ENCODE measurements at regions not wholly inside any gene's neighbourhood (a gene's known extent, or its start where the extent isn't known, plus 50 kb on each side); places are given as distances from the start of the nearest gene placed in this dataset.
A peak's percentile ranks its signal among the peaks of the same experiment; 100 is the strongest.
"Not testable (repeated sequence)": the region's sequence is repeated elsewhere in the genome, so short reads cannot be mapped to it uniquely, and the experiment has no call there.

- DNase-seq (ENCODE audit: extremely low read depth, low read depth), result no peak
- H3K4me3 ChIP-seq (replicated peaks; ENCODE audit: low read depth, low read length), result no peak overlapping the region
- no peak for TF ChIP-seq CTCF (IDR thresholded peaks at IDR 0.05; ENCODE audit: low read depth, low read length, missing control alignments)
Measured at GRCh38 chr14:103277931-103278330, 56.1 kb upstream of the EIF5 start.

DNA sequence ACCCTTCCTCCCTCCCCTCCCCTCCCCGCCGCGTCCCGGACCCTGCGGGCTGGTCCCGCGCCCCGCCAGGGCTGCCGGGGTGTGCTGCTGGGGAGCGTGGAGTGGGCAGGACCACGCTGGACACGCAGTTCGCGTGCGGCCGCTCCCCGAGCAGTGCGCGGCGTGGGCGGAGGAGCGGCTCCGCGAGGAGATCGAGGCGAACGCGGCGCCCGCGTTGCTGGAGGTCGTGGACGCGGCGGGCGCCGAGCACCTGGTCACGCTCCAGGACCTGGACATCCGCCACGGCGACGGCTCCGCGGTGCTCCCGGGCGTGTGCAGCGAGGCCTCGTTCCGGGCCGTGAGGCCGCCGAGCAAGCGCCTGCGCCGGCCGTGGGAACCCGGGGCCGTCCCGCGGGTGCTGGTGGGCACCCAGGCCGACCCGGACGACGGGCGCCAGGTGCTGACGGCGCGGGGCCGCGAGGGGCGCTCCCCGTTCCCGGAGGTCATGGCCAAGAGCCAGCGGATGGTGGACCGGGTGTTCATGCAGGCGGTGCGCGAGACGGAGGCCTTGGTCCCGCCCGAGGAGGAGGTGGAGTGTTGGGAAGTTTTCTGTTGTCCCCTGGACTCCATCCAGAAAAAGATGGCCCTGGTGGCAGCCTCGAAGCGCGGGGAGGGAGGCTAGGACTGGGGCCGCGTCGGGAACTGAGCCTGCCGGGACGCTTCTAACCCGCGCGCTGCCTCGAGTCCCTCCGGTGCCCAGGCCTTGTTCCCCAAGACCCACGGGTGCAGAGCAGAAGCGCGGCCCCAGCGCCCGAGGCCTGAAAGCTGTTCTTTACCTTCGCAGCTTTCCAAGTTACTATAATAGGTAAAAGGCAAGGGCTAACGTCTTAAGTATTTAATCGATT, 54.7 kb upstream of the EIF5 start:
- no peak overlapping the region for H3K4me3 ChIP-seq (replicated peaks; ENCODE audit: low read depth, low read length)
- DNase-seq (ENCODE audit: extremely low read depth, low read depth), result no peak
- TF ChIP-seq CTCF (IDR thresholded peaks at IDR 0.05; ENCODE audit: low read depth, low read length, missing control alignments), result no peak

DNA sequence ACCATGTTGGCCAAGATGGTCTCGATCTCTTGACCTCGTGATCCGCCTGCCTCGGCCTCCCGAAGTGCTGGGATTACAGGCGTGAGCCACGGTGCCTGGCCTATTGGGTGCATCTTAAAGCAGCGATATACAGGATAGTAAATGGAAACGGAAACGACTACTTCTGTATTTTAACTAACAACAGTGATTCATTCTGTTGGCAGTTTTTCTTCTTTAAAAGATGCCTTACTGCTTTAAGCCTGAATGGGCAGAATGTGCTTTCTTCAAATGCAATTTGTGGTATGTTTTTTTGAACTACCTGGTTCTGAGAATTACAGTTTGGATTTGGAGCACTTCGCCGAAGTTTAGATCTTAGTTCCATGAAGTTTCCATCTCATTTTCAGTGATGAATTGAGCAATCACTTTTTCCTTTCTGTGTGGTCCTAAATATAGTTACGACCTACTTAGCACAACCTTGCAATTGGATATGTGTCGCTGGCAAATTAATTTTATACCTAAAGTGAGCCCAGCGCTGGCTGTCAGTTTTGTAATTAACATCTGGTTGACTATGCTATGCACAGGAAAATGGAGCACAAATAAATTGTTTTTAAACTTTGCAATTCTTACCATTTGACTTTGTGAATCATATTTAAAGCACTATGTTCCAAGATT, 53.6 kb upstream of the EIF5 start:
- no peak for DNase-seq (ENCODE audit: extremely low read depth, low read depth)
- TF ChIP-seq CTCF (IDR thresholded peaks at IDR 0.05; ENCODE audit: low read depth, low read length, missing control alignments), result no peak
- H3K4me3 ChIP-seq (replicated peaks; ENCODE audit: low read depth, low read length), result no peak overlapping the region

- TF ChIP-seq CTCF (IDR thresholded peaks at IDR 0.05; ENCODE audit: low read depth, low read length, missing control alignments), result peak; percentile 55
- no peak for DNase-seq (ENCODE audit: extremely low read depth, low read depth)
- no peak overlapping the region for H3K4me3 ChIP-seq (replicated peaks; ENCODE audit: low read depth, low read length)
Measured at GRCh38 chr14:103281496-103282231, 52.4 kb upstream of the EIF5 start.

- DNase-seq (ENCODE audit: extremely low read depth, low read depth); H3K4me3 ChIP-seq (replicated peaks; ENCODE audit: low read depth, low read length): not testable (repeated sequence)
Measured at GRCh38 chr14:103282309-103282708, 51.7 kb upstream of the EIF5 start.

GRCh38 chr14:103282932-103283331, 51.1 kb upstream of the EIF5 start:
- no peak for TF ChIP-seq CTCF (IDR thresholded peaks at IDR 0.05; ENCODE audit: low read depth, low read length, missing control alignments)
- no peak for DNase-seq (ENCODE audit: extremely low read depth, low read depth)
- no peak overlapping the region for H3K4me3 ChIP-seq (replicated peaks; ENCODE audit: low read depth, low read length)

DNA sequence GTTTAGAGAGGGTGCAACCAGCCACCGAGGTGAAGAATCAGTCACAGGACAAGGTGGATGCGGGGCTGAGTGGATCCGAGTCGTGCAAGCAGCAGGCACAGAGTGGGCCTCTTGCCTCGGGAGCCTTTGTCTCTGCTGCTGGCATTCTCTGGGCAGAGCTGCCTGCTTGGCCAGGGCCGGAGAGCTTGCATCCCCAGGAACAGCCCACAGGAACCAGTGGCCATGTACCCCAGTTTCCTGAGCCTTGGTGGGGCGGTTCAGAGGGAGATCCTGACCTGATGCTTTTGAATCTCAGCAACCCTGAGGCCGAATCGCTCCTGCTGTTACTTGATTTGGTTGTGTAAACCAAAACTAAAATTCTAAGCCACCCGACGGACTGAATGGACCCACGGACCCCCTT, 50.1 kb upstream of the EIF5 start:
- H3K4me3 ChIP-seq (replicated peaks; ENCODE audit: low read depth, low read length), result no peak overlapping the region
- no peak for DNase-seq (ENCODE audit: extremely low read depth, low read depth)
- no peak for TF ChIP-seq CTCF (IDR thresholded peaks at IDR 0.05; ENCODE audit: low read depth, low read length, missing control alignments)

Measured in HFF-Myc (cell line).